OCI-LY1 (cell line): ENCODE measurements at regions not wholly inside any gene's neighbourhood (a gene's known extent, or its start where the extent isn't known, plus 50 kb on each side); places are given as distances from the start of the nearest gene placed in this dataset.

Experiments
- EZH2 ChIP-seq: fragments of 200-600 bp; sonication (generic), shearing (Covaris generic); IDR thresholded peaks from 2 replicates; pipeline ENCODE4 v1.8.0; 2017; ENCODE audit warnings: borderline replicate concordance, mixed run types, mild to moderate bottlenecking, antibody characterized with exemption, low read length, moderate library complexity, mixed read lengths
- TF ChIP-seq, protein P1 (sequence below): fragments of 200-600 bp; sonication (generic), shearing (Covaris generic); IDR thresholded peaks from 2 replicates; pipeline ENCODE4 v1.5.1; 2017; ENCODE audit warnings: mild to moderate bottlenecking, antibody characterized with exemption, low read length, moderate library complexity, mixed read lengths

- TF ChIP-seq, protein P1, sequence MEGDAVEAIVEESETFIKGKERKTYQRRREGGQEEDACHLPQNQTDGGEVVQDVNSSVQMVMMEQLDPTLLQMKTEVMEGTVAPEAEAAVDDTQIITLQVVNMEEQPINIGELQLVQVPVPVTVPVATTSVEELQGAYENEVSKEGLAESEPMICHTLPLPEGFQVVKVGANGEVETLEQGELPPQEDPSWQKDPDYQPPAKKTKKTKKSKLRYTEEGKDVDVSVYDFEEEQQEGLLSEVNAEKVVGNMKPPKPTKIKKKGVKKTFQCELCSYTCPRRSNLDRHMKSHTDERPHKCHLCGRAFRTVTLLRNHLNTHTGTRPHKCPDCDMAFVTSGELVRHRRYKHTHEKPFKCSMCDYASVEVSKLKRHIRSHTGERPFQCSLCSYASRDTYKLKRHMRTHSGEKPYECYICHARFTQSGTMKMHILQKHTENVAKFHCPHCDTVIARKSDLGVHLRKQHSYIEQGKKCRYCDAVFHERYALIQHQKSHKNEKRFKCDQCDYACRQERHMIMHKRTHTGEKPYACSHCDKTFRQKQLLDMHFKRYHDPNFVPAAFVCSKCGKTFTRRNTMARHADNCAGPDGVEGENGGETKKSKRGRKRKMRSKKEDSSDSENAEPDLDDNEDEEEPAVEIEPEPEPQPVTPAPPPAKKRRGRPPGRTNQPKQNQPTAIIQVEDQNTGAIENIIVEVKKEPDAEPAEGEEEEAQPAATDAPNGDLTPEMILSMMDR = no peak
- TF ChIP-seq EZH2 = no peak
These were observed 459.3 kb downstream of the BRD1 start for GRCh38 chr22:49368221-49368975.
